GM10266 (cell line): ENCODE measurements at regions not wholly inside any gene's neighbourhood (a gene's known extent, or its start where the extent isn't known, plus 50 kb on each side); places are given as distances from the start of the nearest gene placed in this dataset.

Source experiments
- DNase-seq: peaks from one replicate; pipeline ENCODE4 v3.0.0; 2012; ENCODE audit errors: extremely low spot score
- CTCF ChIP-seq: IDR thresholded peaks from 2 replicates; pipeline ENCODE4 v1.5.1; 2012; ENCODE audit warnings: mild to moderate bottlenecking, low read depth; ENCODE audit not compliant: control insufficient read depth, insufficient read depth; ENCODE audit errors: missing control alignments

- no peak for TF ChIP-seq CTCF
- DNase-seq: no peak
Observed at GRCh38 chrX:12034741-12035140, 103.5 kb upstream of the FRMPD4 start.

GRCh38 chrX:12042615-12043014 is 95.7 kb upstream of the FRMPD4 start:
- DNase-seq: no peak
- TF ChIP-seq CTCF: no peak

- DNase-seq: no peak
- TF ChIP-seq CTCF: no peak
Observed at GRCh38 chrX:12052109-12052508, 86.2 kb upstream of the FRMPD4 start.

- TF ChIP-seq CTCF: no peak
Observed at GRCh38 chrX:12058087-12058486, 80.2 kb upstream of the FRMPD4 start.

GRCh38 chrX:12060489-12061260 is 77.6 kb upstream of the FRMPD4 start:
- DNase-seq: no peak
- no peak for TF ChIP-seq CTCF

More at GRCh38 chrX:12058087-12058486, 80.2 kb upstream of the FRMPD4 start:
- DNase-seq: no peak

GRCh38 chrX:12065251-12065650 is 73.0 kb upstream of the FRMPD4 start:
- no peak for DNase-seq
- no peak for TF ChIP-seq CTCF

- no peak for DNase-seq
- no peak for TF ChIP-seq CTCF
Observed at GRCh38 chrX:12076046-12076445, 62.2 kb upstream of the FRMPD4 start.
